ENCODE measurements at regions not wholly inside any gene's neighbourhood (a gene's known extent, or its start where the extent isn't known, plus 50 kb on each side); places are given as distances from the start of the nearest gene placed in this dataset.

GRCh38 chrX:139187738-139188137 is 342.8 kb upstream of the F9 start:
- POLR2A ChIA-PET, result no interaction called here
- ATAC-seq (no peak), DNase-seq (ENCODE audit: low spot score) (no peak)
- Mint-ChIP-seq H3K27ac (no peak overlapping the region), H3K9me3 (no peaks in the 10 kb centered on the region), H3K27me3 (ENCODE audit: low read depth) (peaks cover 78% of the 10 kb centered on the region), H3K36me3 (no peaks in the 10 kb centered on the region), H3K4me1 (peaks cover 18% of the 10 kb centered on the region), H3K4me3 (no peak overlapping the region)
- CTCF ChIA-PET, result no interaction called here
- TF ChIP-seq EMX1 (CRISPR knock-in tag; IDR thresholded peaks at IDR 0.05), result no peak
- TF ChIP-seq ARID4B (CRISPR knock-in tag; IDR thresholded peaks at IDR 0.05; ENCODE audit: borderline replicate concordance), result no peak
- TF ChIP-seq CDX4 (CRISPR knock-in tag; IDR thresholded peaks at IDR 0.05; ENCODE audit: borderline replicate concordance), result no peak
- no peak for TF ChIP-seq NR2C2 (CRISPR knock-in tag; IDR thresholded peaks at IDR 0.05)
- TF ChIP-seq ZNF396 (CRISPR knock-in tag; IDR thresholded peaks at IDR 0.05; ENCODE audit: borderline replicate concordance), result no peak
- no peak for TF ChIP-seq ELF4 (CRISPR knock-in tag; IDR thresholded peaks at IDR 0.05; ENCODE audit: low read depth)
- TF ChIP-seq ATF1 (CRISPR knock-in tag; IDR thresholded peaks at IDR 0.05), result no peak
- no peak for TF ChIP-seq ZNF263 (CRISPR knock-in tag; IDR thresholded peaks at IDR 0.05; ENCODE audit: low read depth)
- TF ChIP-seq ZBTB21 (CRISPR knock-in tag; IDR thresholded peaks at IDR 0.05; ENCODE audit: borderline replicate concordance), result no peak
- TF ChIP-seq SP1 (CRISPR knock-in tag; conservative IDR thresholded peaks at IDR 0.05), result no peak
- TF ChIP-seq GRHL2 (CRISPR knock-in tag; IDR thresholded peaks at IDR 0.05; ENCODE audit: insufficient replicate concordance, severe bottlenecking), result no peak
- no peak for TF ChIP-seq E2F4 (CRISPR knock-in tag; IDR thresholded peaks at IDR 0.05; ENCODE audit: borderline replicate concordance, low read depth)
- TF ChIP-seq IRF1 (CRISPR knock-in tag; IDR thresholded peaks at IDR 0.05), result no peak
- no peak for TF ChIP-seq PREB (CRISPR knock-in tag; IDR thresholded peaks at IDR 0.05; ENCODE audit: borderline replicate concordance)
- no peak for TF ChIP-seq NFYB (CRISPR knock-in tag; conservative IDR thresholded peaks at IDR 0.05; ENCODE audit: low read depth)

GRCh38 chrX:139186991-139187390 is 343.5 kb upstream of the F9 start:
- no peaks in the 10 kb centered on the region for H3K9me3 Mint-ChIP-seq
- peaks cover 70% of the 10 kb centered on the region for H3K27me3 Mint-ChIP-seq (ENCODE audit: low read depth)
- ATAC-seq, result no peak
- ChIA-PET CTCF (no interaction called here), POLR2A (no interaction called here)
- no peak overlapping the region for H3K4me3 Mint-ChIP-seq
- no peak for DNase-seq (ENCODE audit: low spot score)
- no peak overlapping the region for H3K27ac Mint-ChIP-seq
- no peaks in the 10 kb centered on the region for H3K36me3 Mint-ChIP-seq
- peaks cover 16% of the 10 kb centered on the region for H3K4me1 Mint-ChIP-seq
- TF ChIP-seq E2F5 (CRISPR knock-in tag; IDR thresholded peaks at IDR 0.05) (no peak), ZBTB43 (CRISPR knock-in tag; IDR thresholded peaks at IDR 0.05) (no peak), ERG (CRISPR knock-in tag; IDR thresholded peaks at IDR 0.05) (no peak), ZNF263 (CRISPR knock-in tag; IDR thresholded peaks at IDR 0.05; ENCODE audit: low read depth) (no peak), MAX (CRISPR knock-in tag; IDR thresholded peaks at IDR 0.05) (no peak), USF1 (CRISPR knock-in tag; IDR thresholded peaks at IDR 0.05) (no peak)

Data from WTC11 (cell line).